OCI-LY3 (cell line): ENCODE measurements at regions not wholly inside any gene's neighbourhood (a gene's known extent, or its start where the extent isn't known, plus 50 kb on each side); places are given as distances from the start of the nearest gene placed in this dataset.

ENCODE experiments used
- CTCF ChIP-seq: fragments of 200-600, 300-600 bp; sonication (generic); IDR thresholded peaks from 2 replicates; pipeline ENCODE4 v1.5.1; 2014; ENCODE audit warnings: antibody characterized with exemption, low read length, low read depth
- EZH2phosphoT487 ChIP-seq: fragments of 200-600 bp; shearing (Covaris generic); IDR thresholded peaks from 2 replicates; pipeline ENCODE4 v1.6.1; 2018; ENCODE audit warnings: antibody characterized with exemption, mixed run types, low read depth

- TF ChIP-seq CTCF: no peak
- no peak for TF ChIP-seq EZH2phosphoT487
Measured at GRCh38 chr7:136654406-136654805, 214.0 kb upstream of the CHRM2 start.
